ENCODE measurements at regions not wholly inside any gene's neighbourhood (a gene's known extent, or its start where the extent isn't known, plus 50 kb on each side); places are given as distances from the start of the nearest gene placed in this dataset.

- no peaks in the 10 kb centered on the region for H4K20me1 ChIP-seq (ENCODE audit: insufficient read depth)
- H3K27ac ChIP-seq (ENCODE audit: low read depth, low read length), result no peak overlapping the region
- no peak overlapping the region for H3K4me3 ChIP-seq (replicated peaks in 1 of 2; ENCODE audit: low read depth in 1 of 2, low read length in 2 of 2)
- H3K4me1 ChIP-seq (ENCODE audit: control insufficient read depth in 1 of 2, insufficient read depth in 2 of 2, low read length in 2 of 2), result no peaks in the 10 kb centered on the region
- no peaks in the 10 kb centered on the region for H3K9me2 ChIP-seq (ENCODE audit: insufficient read depth)
- no peak overlapping the region for H3K9ac ChIP-seq (ENCODE audit: low read length)
- H3K79me2 ChIP-seq (ENCODE audit: insufficient read depth, low read length), result no peaks in the 10 kb centered on the region
- intact Hi-C loops (cut with micrococcal nuclease), result no loop called here
- no peaks in the 10 kb centered on the region for H3K27me3 ChIP-seq (ENCODE audit: insufficient read depth, low read length)
- ChIA-PET POLR2A (no interaction called here), RAD21 (ENCODE audit: low non-redundant PET in 1 of 2, low total read pairs in 2 of 2, uncharacterized antibody in 2 of 2, unreplicated experiment in 2 of 2) (no interaction called here), CTCF (no interaction called here)
- H3K4me2 ChIP-seq (ENCODE audit: low read length), result no peak overlapping the region
- no TSS peak for BruUV-seq (replicated peaks)
- H2AFZ ChIP-seq (ENCODE audit: low read depth, low read length, poor library complexity, severe bottlenecking), result no peak overlapping the region
- TF ChIP-seq RAD21 (IDR thresholded peaks at IDR 0.05; ENCODE audit: low read depth) (no peak), ZNF274 (IDR thresholded peaks at IDR 0.05; ENCODE audit: low read depth, low read length) (no peak), POLR2A (IDR thresholded peaks at IDR 0.05; ENCODE audit: borderline replicate concordance, extremely low read depth, insufficient read depth, insufficient read length) (no peak), ZFX (IDR thresholded peaks at IDR 0.05) (no peak), EGR1 (IDR thresholded peaks at IDR 0.05; ENCODE audit: low read depth) (no peak), ZBTB33 (IDR thresholded peaks at IDR 0.05; ENCODE audit: extremely low read depth, insufficient replicate concordance, low read length) (no peak), CBX3 (IDR thresholded peaks at IDR 0.05; ENCODE audit: low read depth) (no peak), REST (IDR thresholded peaks at IDR 0.05; ENCODE audit: low read depth) (no peak), YY1 (IDR thresholded peaks at IDR 0.05; ENCODE audit: extremely low read depth, insufficient replicate concordance, low read depth, low read length) (no peak), FOSL1 (IDR thresholded peaks at IDR 0.05; ENCODE audit: low read depth) (no peak), CTCF (IDR thresholded peaks at IDR 0.05 in 2 of 3, conservative IDR thresholded peaks at IDR 0.05 in 1 of 3; ENCODE audit: borderline replicate concordance in 1 of 3, insufficient read depth in 1 of 3, low read depth in 2 of 3, low read length in 2 of 3) (no peak), SRF (IDR thresholded peaks at IDR 0.05; ENCODE audit: low read depth) (no peak)
- H3K36me3 ChIP-seq (ENCODE audit: control insufficient read depth in 1 of 2, insufficient read depth in 2 of 2, low read length in 2 of 2), result no peaks in the 10 kb centered on the region
- no peak for DNase-seq (ENCODE audit: low read depth, low spot score)
- ATAC-seq, result no peak
- H3K9me3 ChIP-seq (ENCODE audit: control insufficient read depth in 1 of 2, insufficient read depth in 1 of 2, low read depth in 1 of 2, low read length in 2 of 2), result no peaks in the 10 kb centered on the region
Observed at GRCh38 chr18:45295388-45295787, 319.9 kb upstream of the SLC14A2 start.
